ENCODE measurements at regions not wholly inside any gene's neighbourhood (a gene's known extent, or its start where the extent isn't known, plus 50 kb on each side); places are given as distances from the start of the nearest gene placed in this dataset.

DNA sequence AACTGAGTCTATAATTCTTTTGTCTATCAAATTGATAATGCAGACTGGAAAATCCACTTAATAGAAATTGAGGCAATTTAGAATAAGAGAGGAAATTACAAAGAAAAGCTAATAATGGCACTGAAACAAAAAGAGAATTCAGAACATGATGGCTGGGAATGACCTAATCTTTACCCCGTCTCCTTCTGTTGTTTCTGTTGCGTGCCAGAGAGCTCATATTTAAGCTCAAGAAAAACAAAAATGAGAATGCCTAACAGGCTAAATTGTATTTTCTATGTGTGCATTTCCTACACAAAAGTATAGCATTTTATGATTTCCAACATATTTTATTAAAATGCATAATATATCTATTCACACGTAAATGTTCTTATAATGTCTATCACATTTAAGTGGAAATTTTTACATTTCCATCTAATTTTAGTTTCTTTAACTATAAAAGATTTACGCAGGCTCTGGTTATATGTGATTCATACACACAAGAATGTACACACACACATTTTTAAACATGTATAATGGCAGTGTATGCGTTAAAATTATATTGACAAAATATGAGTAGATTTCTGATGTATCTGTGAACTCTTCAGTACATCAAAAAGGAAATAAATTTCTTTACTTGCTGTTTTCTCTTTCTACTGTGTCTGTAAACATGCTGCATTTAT, 432.3 kb downstream of the SLITRK6 start:
- DNase-seq (no peak), ATAC-seq (no peak)
- intact Hi-C loops (cut with DNase I, micrococcal nuclease) = no loop called here

GRCh38 chr13:85363504-85363903, 435.7 kb downstream of the SLITRK6 start:
- intact Hi-C loops (cut with DNase I, micrococcal nuclease) = no loop called here
- ATAC-seq (no peak), DNase-seq (no peak)

DNA sequence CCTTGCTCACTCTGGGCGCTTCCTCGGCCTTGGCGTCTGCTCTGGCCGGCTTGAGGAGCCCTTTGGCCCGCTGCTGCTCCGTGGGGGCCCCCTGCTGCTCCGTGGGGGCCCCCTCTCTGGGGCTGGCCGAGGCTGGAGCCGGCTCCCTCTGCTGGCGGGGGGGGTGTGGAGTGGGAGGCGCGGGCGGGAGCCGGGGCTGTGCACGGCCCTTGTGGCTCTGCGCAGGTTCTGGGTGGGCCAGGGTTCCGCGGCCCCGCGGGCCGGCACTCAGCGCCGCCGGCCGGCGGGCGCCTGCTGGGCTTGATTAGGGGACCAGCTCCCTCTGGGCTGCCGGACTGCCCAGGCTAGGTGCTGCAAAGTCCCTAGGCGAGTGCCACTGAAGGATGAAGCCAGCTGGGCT, 436.2 kb downstream of the SLITRK6 start:
- intact Hi-C loops (cut with DNase I, micrococcal nuclease) = no loop called here
- DNase-seq (no peak), ATAC-seq (no peak)

DNA sequence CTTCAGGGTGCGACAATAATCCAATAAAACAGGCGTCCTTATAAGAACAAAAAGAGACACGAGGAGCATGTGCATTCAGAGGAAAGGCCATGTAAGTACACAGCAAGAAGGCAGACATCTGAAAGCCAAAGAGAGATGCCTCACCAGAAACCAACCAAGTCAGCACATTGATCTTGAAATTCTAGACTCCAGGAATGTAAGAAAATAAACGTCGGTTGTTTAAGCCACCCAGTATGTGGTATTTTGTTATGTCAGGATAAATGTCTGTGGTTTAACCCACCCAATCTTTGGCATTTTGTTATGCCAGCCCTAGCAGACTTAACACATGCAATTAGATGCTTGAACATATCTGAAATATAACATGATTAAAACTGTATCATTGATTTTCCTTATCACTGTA, 452.0 kb downstream of the SLITRK6 start:
- intact Hi-C loops (cut with DNase I, micrococcal nuclease) = no loop called here
- DNase-seq (no peak), ATAC-seq (no peak)

DNA sequence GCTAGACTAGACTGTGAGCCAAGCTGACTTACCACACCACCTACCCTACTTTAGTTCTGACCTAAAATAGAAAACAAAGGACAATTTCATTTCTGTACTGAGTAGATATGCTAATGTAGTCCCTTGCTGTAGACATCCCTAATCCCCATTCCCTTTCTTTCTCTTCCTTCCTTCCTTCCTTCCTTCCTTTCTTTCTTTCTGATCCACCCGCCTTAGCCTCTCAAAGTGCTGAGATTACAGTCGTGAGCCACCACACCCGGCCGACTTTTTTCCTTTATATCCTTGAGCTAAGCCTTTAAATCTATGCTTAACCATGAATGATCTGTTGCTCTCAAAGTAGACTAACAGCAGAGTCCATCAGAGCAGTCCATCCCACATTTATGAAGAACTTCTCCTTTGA, 465.0 kb downstream of the SLITRK6 start:
- no peak for ATAC-seq
- DNase-seq = no peak
- intact Hi-C loops (cut with DNase I, micrococcal nuclease) = no loop called here

GRCh38 chr13:85333506-85334020, 465.7 kb downstream of the SLITRK6 start:
- intact Hi-C loops (cut with DNase I, micrococcal nuclease) = no loop called here
- no peak for ATAC-seq
- no peak for DNase-seq

DNA sequence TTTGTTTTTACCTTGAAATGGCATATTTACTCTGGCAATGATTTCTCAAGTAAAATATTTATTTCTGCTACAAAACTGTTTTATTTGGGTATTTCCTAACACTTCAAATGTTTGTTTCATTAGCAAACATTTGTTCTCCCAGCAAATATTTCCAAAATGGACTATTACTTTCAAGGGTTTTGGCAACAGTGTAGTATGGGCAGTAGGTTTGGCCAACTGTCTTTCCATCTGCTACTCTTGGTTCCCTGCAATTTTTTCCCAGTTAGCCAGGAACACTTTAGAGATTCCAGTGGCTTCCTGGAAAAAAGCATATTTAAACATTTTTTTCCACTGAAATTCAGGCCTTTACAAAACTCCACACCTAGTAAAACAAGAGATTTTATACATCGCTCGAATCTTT, 466.6 kb downstream of the SLITRK6 start:
- intact Hi-C loops (cut with DNase I, micrococcal nuclease) = no loop called here
- ATAC-seq (no peak), DNase-seq (no peak)

GRCh38 chr13:85321734-85322133, 477.5 kb downstream of the SLITRK6 start:
- ATAC-seq = no peak
- intact Hi-C loops (cut with DNase I, micrococcal nuclease) = no loop called here

DNA sequence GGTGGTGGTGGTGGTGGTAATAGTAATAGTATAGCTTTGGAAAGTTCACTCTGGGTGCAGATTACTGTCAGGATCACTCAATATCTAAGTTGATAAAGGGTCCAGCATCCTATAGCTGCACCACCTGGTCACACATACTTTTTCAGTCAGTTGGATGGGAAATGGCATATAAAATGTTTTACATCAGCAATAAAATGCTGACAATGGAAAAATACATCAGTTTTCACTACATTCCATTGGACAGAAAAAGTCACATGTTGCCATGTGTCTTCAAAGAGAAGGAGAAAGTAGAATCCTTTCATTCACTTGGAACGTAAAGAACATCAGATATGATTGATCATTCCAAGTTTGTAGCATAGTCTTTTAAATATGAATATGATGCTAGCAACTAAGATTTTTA, 481.4 kb downstream of the SLITRK6 start:
- no peak for ATAC-seq
- no peak for DNase-seq
- intact Hi-C loops (cut with DNase I, micrococcal nuclease) = no loop called here

More at GRCh38 chr13:85321734-85322133, 477.5 kb downstream of the SLITRK6 start:
- DNase-seq = no peak

- DNase-seq (no peak), ATAC-seq (no peak)
- intact Hi-C loops (cut with DNase I, micrococcal nuclease) = no loop called here
Observed at GRCh38 chr13:85316506-85317025, 482.7 kb downstream of the SLITRK6 start.

DNA sequence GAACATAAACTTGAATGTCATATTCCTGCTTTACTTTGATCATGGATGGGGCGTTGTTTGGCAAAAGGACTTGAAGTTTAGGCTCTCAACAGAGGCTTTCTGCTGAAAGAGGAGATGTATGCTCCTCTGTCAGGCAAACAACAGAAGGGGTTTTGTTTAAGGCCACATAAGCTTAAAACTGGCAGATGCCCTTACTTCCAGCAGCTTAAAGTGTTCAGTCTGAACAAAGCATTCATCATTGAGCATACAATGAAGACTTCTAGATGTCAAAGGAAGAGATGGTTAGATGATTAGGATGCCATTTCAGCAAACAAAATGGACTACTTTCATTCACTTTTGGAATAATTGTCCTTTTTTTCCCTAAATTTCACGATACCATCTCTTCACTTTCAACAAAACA, 484.5 kb downstream of the SLITRK6 start:
- intact Hi-C loops (cut with DNase I, micrococcal nuclease) = no loop called here
- DNase-seq (no peak), ATAC-seq (no peak)

DNA sequence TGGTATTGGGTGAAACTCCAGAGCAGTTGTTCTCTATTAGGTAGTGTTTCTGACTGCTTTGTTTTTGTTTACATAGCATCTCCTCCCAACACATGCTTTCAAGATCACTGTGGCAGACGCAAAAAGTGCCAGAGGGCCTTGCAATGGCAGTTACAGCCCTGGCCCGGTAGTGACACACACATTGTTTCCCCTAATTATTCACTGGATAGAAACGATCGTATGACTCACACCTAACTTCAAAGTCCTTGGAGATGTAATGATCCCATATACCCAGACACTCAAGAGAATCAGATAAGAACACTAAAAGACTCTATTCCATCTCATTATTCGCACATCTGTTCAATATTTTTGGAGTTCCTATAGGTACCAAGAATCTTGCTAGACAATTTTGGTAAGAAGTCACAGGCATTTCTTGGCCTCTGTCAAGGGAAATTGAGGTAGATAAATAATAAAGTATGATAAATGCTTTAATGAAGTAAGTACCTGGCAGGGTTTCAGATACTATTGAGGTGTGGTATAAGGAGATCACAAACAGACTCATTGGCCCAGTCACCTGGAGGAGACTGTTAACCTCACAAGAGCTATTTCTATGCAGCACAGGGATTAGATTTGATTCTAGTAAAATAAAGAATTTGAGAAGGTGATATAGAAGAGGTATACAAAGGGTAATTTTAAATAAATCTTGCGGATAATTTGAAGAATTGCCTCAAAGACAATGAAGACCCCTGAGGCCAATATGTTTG, 485.3 kb downstream of the SLITRK6 start:
- DNase-seq (no peak), ATAC-seq (no peak)
- intact Hi-C loops (cut with DNase I, micrococcal nuclease) = no loop called here

DNA sequence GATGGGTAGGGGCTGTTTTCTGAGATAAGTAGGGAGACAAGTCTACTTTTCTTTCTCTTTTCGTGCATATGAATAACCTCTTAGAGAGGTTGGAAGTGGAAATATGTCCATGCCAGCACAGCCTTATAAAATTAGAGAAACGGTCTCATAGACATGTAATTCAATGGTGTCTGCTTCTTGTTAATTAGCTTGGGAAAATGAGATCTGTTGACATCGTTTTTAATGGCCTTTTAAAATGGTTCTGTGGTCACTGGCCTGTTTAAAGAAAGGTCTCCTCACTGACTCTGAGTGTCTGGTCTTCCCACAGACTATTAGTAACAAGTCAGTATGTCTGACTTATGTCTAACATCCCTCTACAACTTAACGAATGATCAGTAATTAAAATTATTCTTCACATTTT, 487.1 kb downstream of the SLITRK6 start:
- intact Hi-C loops (cut with DNase I, micrococcal nuclease) = no loop called here
- no peak for DNase-seq
- no peak for ATAC-seq

DNA sequence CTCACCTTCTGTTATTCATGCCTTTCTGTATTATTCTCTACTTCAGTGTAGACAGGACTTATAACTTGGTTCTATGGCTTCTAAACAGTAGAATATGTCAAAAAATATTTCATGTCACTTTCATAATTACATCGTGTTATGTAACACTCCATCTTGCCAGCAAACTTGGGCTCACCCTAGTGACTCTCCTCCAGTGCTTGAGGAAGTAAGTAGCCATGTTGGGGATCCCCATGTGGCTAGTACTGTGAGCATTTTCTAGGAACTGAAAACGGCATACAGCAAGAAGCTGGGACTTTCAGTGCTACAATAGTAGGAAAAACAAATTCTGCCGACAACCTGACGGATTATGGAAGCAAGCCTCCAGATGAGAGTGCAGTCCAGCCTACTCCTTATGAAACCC, 495.6 kb downstream of the SLITRK6 start:
- ATAC-seq (no peak), DNase-seq (no peak)
- intact Hi-C loops (cut with DNase I, micrococcal nuclease) = no loop called here

DNA sequence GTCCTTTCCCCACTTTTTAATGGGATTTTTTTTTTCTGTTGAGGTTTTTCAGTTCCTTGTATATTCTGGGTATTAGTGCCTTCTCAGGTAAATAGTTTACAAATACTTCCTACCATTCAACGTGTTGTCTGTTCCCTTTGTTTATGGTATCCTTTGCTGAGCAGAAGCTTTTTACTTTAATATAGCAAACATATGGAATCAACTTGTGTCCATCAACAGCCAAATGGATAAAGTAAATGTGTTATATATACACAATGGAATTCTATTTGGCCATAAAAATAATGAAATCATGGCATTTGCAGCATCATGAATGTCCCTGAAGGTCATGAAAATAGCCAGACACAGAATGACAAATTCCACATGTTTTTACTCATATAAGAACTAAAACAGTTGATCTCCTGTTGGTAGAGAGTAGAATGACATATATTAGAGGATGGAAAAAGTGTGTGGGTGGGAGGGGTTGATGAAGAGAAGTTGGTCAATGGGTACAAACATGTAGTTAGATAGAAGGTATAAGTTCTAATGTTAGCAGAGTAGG, 500.8 kb downstream of the SLITRK6 start:
- DNase-seq (no peak), ATAC-seq (no peak)
- intact Hi-C loops (cut with DNase I, micrococcal nuclease) = no loop called here

DNA sequence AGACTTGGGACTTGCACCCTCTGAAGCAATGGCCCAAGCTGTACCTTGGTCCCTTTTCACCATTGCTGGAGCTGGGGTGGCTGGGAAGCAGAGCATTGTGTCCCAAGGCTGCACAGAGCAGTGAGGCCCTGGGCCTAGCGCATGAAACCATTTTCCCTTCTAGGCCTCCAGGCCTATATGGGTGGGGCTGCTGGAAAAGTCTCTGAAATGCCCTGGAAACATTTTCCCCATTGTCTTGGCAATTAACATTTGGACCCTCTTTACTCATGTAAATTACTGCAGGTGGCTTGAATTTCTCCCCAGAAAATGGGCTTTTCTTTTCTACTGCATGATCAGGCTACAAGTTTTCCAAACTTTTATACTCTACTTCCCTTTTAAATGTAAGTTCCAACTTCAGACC, 510.5 kb downstream of the SLITRK6 start:
- intact Hi-C loops (cut with DNase I, micrococcal nuclease) = no loop called here
- ATAC-seq (no peak), DNase-seq (no peak)

DNA sequence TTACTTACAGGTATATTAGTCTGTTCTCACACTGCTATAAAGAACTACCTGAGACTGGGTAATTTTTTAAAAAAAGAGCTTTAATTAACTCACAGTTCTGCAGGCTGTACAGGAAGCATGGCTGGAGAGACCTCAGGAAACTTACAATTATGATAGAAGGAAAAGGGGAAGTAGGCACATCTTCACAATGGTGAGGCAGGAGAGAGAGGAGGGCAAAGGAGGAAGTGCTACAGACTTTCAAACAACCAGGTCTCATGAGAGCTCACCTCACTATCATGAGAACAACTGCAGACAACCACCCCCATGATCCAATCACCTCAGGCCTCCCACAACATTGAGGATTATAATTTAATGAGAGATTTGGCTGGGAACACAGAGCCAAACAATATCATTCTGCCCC, 511.7 kb downstream of the SLITRK6 start:
- intact Hi-C loops (cut with DNase I, micrococcal nuclease) = no loop called here
- ATAC-seq (no peak), DNase-seq (no peak)

- DNase-seq (no peak), ATAC-seq (no peak)
- intact Hi-C loops (cut with DNase I, micrococcal nuclease) = no loop called here
Observed at GRCh38 chr13:85286081-85286480, 513.1 kb downstream of the SLITRK6 start.

DNA sequence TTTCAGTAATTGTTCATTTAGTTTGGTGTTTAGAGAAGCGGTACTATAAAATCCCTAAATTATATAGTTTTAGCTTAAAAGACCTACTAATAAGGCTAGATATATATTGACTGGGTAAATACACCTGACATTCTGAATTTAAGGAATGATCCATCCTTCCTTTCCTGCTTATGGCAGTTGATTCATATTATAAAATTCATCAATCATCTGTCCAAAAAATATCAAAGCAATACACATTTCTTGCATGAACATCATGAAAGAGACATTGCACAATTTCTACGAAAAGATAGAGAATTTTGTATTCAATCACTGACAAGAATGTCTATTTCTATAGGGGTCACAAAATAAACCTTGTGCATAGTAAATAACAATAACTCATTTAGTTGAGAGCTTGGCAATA, 514.9 kb downstream of the SLITRK6 start:
- DNase-seq (no peak), ATAC-seq (no peak)
- intact Hi-C loops (cut with DNase I, micrococcal nuclease) = no loop called here

GRCh38 chr13:85283408-85283807, 515.8 kb downstream of the SLITRK6 start:
- ATAC-seq = no peak
- intact Hi-C loops (cut with DNase I, micrococcal nuclease) = no loop called here
- DNase-seq = no peak

Data from left colon (tissue), 2 donors.